Kidney epithelial cell (primary cell): ENCODE measurements at regions not wholly inside any gene's neighbourhood (a gene's known extent, or its start where the extent isn't known, plus 50 kb on each side); places are given as distances from the start of the nearest gene placed in this dataset.

Experiments used
- DNase-seq: peaks from one replicate; pipeline ENCODE4 v3.0.0-alpha.2; 2010; ENCODE audit warnings: low read depth
- H3K27me3 ChIP-seq: 2 replicates; pipeline ENCODE4 v1.6.0; 2011; ENCODE audit warnings: low read length; ENCODE audit not compliant: control insufficient read depth, insufficient read depth
- H3K36me3 ChIP-seq: 2 replicates; pipeline ENCODE4 v1.5.1; 2011; ENCODE audit warnings: low read length; ENCODE audit not compliant: control insufficient read depth, insufficient read depth
- H3K4me3 ChIP-seq: 2 replicates; pipeline ENCODE4 v1.5.1; 2011; ENCODE audit warnings: low read depth, mild to moderate bottlenecking, control low read depth, low read length
- CTCF ChIP-seq: IDR thresholded peaks from 2 replicates; pipeline ENCODE4 v1.5.1; 2011; ENCODE audit warnings: mild to moderate bottlenecking, moderate library complexity, low read length, control low read depth, inconsistent platforms; ENCODE audit not compliant: insufficient read depth, poor library complexity, severe bottlenecking

GRCh38 chr18:2082676-2083075 lies 488.6 kb downstream of the METTL4 start:
- no peak for DNase-seq

GRCh38 chr18:2083691-2084090 lies 487.6 kb downstream of the METTL4 start:
- no peak for DNase-seq
- Histone ChIP-seq H3K36me3 (no peaks in the 10 kb centered on the region), H3K4me3 (no peak overlapping the region), H3K27me3 (no peaks in the 10 kb centered on the region)
- TF ChIP-seq CTCF = peak; percentile 52

More at GRCh38 chr18:2082676-2083075, 488.6 kb downstream of the METTL4 start:
- TF ChIP-seq CTCF = no peak
- Histone ChIP-seq H3K36me3 (no peaks in the 10 kb centered on the region), H3K27me3 (no peaks in the 10 kb centered on the region), H3K4me3 (no peak overlapping the region)

GRCh38 chr18:2086439-2086838 lies 484.9 kb downstream of the METTL4 start:
- no peaks in the 10 kb centered on the region for H3K36me3 ChIP-seq
- H3K4me3 ChIP-seq = no peak overlapping the region
- no peak for DNase-seq
- no peak for TF ChIP-seq CTCF
- no peaks in the 10 kb centered on the region for H3K27me3 ChIP-seq

- no peak overlapping the region for H3K4me3 ChIP-seq
- H3K36me3 ChIP-seq = no peaks in the 10 kb centered on the region
- no peak for DNase-seq
- TF ChIP-seq CTCF = no peak
- no peaks in the 10 kb centered on the region for H3K27me3 ChIP-seq
Measured at GRCh38 chr18:2087877-2088673, 483.2 kb downstream of the METTL4 start.

GRCh38 chr18:2089396-2089795 lies 481.9 kb downstream of the METTL4 start:
- no peak for TF ChIP-seq CTCF
- Histone ChIP-seq H3K27me3 (no peaks in the 10 kb centered on the region), H3K36me3 (no peaks in the 10 kb centered on the region), H3K4me3 (no peak overlapping the region)
- DNase-seq = no peak

GRCh38 chr18:2091937-2092336 lies 479.4 kb downstream of the METTL4 start:
- DNase-seq = no peak
- H3K27me3 ChIP-seq = no peaks in the 10 kb centered on the region
- no peaks in the 10 kb centered on the region for H3K36me3 ChIP-seq
- TF ChIP-seq CTCF = no peak
- H3K4me3 ChIP-seq = no peak overlapping the region
